GM13976 (cell line): ENCODE measurements at regions not wholly inside any gene's neighbourhood (a gene's known extent, or its start where the extent isn't known, plus 50 kb on each side); places are given as distances from the start of the nearest gene placed in this dataset.

Source experiments
- DNase-seq: peaks from one replicate; pipeline ENCODE4 v3.0.0; 2012; ENCODE audit warnings: low spot score
- in situ Hi-C: fragments of 300-500 bp; cut with MboI; formaldehyde crosslinking; loops from one replicate; pipeline ENCODE4 v1.12.0; 2022; ENCODE audit warnings: low sequenced_read_pairs, mixed read lengths, inconsistent platforms; ENCODE audit not compliant: unreplicated experiment
- TF ChIP-seq, protein P1 (sequence below): IDR thresholded peaks from 2 replicates; pipeline ENCODE4 v1.5.1; 2012; ENCODE audit warnings: borderline replicate concordance, mild to moderate bottlenecking; ENCODE audit not compliant: insufficient read depth; ENCODE audit errors: extremely low read depth, missing control alignments, control extremely low read depth

DNA sequence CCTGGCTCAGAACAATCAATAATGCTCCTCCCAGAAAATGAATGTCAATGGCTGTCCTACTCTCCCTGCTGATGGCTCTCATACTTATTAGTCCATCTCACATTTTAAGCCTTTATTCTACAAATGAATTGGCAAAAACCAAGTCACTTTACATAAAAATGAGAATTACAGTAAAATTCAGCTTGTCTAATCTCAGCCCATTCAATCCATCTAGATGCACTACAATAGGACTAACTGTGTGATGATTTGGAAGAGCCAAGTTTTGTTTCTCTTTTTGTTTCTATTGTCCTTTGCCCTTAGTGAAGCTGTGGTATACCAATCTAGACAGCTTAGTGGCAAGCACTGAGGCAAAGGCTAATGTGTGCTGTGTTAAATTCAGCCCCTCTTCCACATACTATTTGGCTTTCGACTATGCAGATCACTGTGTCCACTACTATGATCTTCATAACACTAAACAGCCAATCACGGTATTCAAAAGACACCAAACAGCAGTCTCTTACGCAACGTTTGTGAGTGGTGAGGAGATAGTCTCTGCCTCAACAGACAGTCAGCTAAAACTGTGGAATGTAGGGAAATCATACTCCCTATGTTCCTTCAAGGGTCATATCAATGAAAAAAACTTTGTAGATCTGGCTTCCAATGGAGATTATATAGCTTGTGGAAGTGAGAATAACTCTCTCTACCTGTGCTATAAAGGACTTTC, 140.8 kb upstream of the ZNF462 start:
- DNase-seq: no peak
- in situ Hi-C loops: no loop called here
- TF ChIP-seq, protein P1, sequence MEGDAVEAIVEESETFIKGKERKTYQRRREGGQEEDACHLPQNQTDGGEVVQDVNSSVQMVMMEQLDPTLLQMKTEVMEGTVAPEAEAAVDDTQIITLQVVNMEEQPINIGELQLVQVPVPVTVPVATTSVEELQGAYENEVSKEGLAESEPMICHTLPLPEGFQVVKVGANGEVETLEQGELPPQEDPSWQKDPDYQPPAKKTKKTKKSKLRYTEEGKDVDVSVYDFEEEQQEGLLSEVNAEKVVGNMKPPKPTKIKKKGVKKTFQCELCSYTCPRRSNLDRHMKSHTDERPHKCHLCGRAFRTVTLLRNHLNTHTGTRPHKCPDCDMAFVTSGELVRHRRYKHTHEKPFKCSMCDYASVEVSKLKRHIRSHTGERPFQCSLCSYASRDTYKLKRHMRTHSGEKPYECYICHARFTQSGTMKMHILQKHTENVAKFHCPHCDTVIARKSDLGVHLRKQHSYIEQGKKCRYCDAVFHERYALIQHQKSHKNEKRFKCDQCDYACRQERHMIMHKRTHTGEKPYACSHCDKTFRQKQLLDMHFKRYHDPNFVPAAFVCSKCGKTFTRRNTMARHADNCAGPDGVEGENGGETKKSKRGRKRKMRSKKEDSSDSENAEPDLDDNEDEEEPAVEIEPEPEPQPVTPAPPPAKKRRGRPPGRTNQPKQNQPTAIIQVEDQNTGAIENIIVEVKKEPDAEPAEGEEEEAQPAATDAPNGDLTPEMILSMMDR: no peak

DNA sequence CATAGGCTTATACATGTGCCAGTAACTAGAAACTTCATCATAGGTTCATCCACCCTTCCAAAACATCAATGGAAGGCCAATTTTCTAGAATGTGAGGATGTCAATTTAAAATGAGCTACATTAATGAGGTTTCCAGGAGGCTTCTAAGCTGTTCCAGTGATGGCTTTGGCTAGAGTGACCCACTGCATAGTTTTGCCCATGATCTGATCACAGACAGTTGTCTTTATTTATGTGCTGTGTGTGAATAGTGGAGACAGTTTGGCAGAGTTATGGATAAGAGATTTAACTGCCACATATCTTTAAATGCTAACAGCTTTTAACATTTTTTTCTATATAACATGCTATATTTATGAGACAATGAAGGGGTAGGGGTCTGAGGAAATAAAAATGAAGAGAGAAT, 139.0 kb upstream of the ZNF462 start:
- TF ChIP-seq, protein P1: no peak
- no peak for DNase-seq
- in situ Hi-C loops: no loop called here

DNA sequence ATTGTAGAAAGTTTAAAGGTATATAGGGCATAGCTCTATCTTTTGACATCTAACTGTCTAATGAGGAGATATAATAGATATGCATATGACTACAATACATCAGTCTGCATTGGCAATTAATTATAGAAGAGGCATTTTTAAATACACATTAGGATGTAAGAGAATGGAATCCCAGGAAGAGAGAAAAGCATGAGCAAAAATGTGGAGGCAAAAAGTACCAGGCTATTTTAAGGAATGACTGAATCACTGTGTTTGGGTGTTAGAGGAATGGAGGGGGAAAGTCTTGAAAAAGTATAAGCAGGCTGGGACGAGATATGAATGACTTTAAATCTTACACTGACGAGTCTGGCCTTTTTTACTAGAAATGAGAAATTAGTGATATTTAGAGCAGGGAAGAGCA, 138.4 kb upstream of the ZNF462 start:
- TF ChIP-seq, protein P1: no peak
- in situ Hi-C loops: no loop called here
- DNase-seq: no peak

DNA sequence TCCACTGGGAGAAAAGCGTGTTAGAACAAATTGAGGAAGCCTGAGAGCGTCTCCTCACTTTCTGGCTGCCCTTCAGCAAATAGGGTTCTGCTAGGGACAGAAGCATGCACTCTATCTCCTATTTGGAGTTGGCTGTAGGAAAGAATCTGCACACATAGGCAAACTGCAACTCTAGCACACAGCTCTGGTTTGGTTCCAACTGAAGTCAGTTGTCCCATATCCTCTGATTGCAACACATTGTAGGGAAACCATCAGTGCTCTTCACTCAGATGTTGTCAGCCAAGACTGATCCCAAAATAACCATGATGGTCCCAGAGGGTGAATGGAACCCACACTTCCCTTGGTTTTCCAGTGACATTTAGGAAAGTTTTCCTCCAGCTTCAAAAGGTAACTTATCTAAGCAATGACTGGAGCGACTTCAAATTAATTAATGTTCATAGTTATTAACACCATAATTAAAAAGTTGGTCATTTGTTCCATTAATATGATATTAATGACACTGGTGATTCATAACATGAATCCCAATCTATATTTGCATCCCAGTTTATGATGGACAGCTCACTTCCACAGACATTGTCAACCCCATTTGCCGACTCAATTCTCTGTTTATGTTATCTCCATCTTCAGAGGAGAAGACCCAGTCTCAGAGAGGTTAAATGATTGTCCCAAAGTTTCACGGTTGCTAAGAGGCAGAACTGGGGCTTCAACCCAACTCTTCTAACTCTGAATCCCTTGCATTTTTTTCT, 136.7 kb upstream of the ZNF462 start:
- TF ChIP-seq, protein P1: no peak
- no peak for DNase-seq
- in situ Hi-C loops: no loop called here

DNA sequence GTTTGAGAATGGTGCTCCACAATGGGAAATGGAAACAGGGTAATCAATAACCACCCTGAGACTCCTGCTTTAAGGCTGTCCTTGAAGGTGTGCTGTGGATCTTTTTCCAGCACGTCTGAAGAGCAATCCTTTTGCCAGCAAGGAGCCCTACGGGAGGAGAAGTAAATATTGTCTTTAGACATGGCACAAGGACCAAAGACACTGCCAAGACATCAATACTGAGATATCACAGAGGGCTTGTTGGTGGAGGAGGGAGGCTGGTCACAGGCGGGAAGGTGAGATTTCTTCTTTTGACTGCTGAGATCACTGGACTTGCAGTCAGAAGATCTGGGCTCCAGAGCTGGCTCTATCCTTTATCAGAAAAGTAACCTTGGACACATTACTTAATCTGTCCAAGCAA, 135.0 kb upstream of the ZNF462 start:
- TF ChIP-seq, protein P1: no peak
- no peak for DNase-seq
- in situ Hi-C loops: no loop called here

DNA sequence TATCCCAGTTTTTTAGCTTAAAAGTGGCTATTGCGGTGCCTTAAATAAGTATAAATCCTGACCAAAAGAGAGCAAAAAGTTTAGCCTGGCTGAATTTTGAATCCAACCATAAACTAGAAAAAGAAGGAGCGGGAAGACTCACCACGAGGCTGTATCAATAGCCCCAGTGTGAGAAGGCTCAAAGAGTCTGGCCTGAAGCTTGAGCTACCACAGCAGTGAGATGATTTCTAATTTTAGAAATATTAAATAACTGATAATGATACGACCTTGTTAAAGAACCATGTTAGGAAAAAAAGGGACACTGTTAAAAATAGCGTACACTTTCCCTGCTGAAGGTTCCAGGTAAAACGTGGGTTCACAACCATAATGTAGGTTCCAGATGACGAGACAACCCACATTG, 134.1 kb upstream of the ZNF462 start:
- in situ Hi-C loops: no loop called here
- TF ChIP-seq, protein P1: no peak
- DNase-seq: no peak
